HG02884 (cell line): ENCODE measurements at regions not wholly inside any gene's neighbourhood (a gene's known extent, or its start where the extent isn't known, plus 50 kb on each side); places are given as distances from the start of the nearest gene placed in this dataset.
"Not testable (repeated sequence)": the region's sequence is repeated elsewhere in the genome, so short reads cannot be mapped to it uniquely, and the experiment has no call there.

Source experiments
- ATAC-seq: cut with Tn5 transposase; IDR thresholded peaks from one replicate; pipeline ENCODE4 v1.9.1; 2021; ENCODE audit warnings: mild to moderate bottlenecking, moderate library complexity; ENCODE audit not compliant: unreplicated experiment

DNA sequence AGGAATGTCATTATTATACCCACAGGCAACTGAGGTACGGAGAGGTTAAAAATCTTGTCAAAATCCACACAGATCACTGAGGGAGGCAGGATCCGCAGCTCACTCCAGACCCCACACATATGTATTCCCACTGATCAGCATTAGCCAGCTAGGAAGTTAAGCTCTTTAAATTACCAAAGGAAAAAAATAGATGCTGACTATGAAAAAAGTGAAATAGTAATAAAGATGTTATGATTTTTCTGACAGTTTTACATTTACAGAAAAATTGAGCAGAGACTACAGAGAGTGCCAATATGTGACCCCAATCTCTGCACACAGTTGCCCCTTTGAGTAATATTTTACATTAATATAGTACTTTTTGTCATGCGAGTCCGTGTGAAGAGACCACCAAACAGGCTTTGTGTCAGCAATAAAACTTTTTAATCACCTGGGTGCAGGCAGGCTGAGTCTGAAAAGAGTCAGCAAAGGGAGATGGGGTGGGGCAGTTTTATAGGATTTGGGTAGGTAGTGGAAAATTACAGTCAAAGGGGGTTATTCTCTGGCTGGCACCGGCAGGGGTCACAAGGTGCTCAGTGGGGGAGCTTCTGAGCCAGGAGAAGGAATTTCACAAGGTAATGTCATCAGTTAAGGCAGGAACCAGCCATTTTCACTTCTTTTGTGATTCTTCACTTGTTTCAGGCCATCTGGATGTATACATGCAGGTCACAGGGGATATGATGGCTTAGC lies 61.9 kb upstream of the NAA35 start:
- ATAC-seq: not testable (repeated sequence)

DNA sequence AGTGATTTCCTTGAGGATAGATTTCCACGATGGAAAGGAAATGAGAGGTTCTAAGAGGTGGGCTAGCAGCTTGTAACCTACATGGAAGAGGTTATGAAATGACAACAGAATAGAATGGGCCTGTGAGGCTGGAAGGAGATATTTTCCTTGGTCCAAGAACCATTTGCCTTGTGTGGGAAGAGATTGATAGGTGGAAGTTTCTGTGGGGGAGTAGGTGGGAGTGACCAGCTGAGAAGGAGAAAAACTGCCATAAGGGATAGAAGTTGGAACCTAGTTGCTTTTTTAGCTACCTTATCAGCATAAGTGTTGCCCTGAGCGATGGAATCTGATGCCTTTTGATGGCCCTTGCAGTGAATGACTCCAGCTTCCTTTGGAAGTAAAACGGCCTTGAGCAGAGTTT lies 60.4 kb upstream of the NAA35 start:
- ATAC-seq: not testable (repeated sequence)

- ATAC-seq: no peak
Measured at GRCh38 chr9:85884256-85884655, 56.7 kb upstream of the NAA35 start.

DNA sequence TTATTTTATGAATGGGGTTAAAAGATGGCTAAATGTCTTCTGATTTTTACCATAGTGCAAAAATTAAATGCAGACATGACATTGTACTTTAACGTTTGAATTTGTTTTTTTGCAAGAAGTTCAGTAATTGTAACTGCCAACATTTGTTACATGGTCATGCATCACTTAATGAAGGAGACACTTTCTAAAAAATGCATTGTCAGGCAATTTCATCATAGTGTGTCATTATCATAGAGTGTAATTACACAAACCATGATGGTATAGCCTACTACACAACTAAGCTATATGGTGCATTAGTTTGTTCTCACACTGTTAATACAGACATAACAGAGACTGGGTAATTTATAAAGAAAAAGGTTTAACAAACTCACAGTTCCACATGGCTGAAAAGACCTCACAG lies 50.0 kb upstream of the NAA35 start:
- ATAC-seq: no peak
